GM12892 (cell line): ENCODE measurements at regions not wholly inside any gene's neighbourhood (a gene's known extent, or its start where the extent isn't known, plus 50 kb on each side); places are given as distances from the start of the nearest gene placed in this dataset.

ENCODE experiments used
- POLR2A ChIP-seq: IDR thresholded peaks from 2 replicates; pipeline ENCODE4 v1.6.1; 2011; ENCODE audit warnings: low read depth, low read length, control low read depth
- POLR2AphosphoS5 ChIP-seq: IDR thresholded peaks from 2 replicates; pipeline ENCODE4 v1.6.1; 2011; ENCODE audit warnings: low read depth, low read length, control low read depth
- TAF1 ChIP-seq: IDR thresholded peaks from 2 replicates; pipeline ENCODE4 v1.6.1; 2011; ENCODE audit warnings: low read depth, mild to moderate bottlenecking, control low read depth, low read length, borderline replicate concordance

DNA sequence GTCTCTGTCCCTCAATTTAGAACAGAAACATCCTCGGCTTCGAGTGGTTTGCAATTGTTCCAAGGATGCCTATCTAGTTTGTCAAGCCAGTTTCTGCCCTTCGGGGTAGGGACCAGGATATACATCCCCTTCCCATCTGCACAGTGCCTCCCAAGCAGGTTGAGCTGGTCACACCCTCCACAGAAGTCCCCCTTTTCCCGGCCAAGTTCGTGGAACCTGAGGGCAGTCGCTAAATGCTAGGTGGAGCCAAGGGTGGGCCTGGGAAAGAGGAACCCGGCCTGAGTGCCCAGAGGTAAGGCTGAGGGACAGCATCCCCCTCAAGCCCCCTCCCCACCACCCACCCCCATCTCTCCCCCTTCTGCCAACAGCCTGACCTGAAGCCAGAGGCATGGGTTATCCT lies 62.4 kb upstream of the NANOS1 start:
- TF ChIP-seq POLR2A, result no peak
- TF ChIP-seq TAF1, result no peak
- TF ChIP-seq POLR2AphosphoS5, result no peak
